Fibroblast of skin of scalp (primary cell): ENCODE measurements at regions not wholly inside any gene's neighbourhood (a gene's known extent, or its start where the extent isn't known, plus 50 kb on each side); places are given as distances from the start of the nearest gene placed in this dataset.
"Not testable (repeated sequence)": the region's sequence is repeated elsewhere in the genome, so short reads cannot be mapped to it uniquely, and the experiment has no call there.

Experiments
- DNase-seq: peaks from one replicate; pipeline ENCODE4 v3.0.0-alpha.2; 2013

DNA sequence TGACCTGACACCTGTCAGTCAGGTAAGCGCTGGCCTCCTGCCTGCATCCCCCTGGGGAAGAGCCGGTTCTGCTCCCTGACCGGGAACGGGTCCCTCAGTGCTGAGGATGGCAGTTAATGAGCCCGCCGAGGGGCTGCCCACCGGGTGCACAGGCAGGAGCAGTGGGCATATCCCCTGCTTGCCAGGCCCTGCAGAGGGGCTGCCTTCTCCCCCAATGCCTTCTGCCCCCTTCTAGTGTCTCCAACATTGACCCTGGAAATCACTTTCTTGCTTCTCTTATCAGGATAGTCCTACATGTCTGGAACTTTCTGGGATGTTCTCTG lies 388.5 kb downstream of the SEC14L1 start:
- no peak for DNase-seq

DNA sequence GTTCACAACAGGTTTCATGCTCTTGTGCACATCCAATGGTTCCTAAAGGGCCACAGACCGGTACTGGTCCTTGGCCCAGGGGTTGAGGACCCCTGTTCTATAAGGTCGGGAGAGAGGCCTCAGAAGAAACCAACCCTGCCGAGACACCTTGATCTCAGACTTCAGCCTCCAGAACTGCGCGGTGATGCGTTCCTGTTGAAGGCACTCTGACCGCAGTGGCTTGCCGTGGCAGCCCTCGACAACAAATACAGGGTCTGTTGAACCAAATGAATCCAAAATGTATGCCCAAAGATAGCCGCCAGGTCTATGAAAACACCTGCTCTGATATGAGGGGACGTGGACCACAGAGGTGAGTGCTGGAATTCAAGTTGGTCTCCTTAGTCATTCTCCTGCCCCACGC lies 389.8 kb downstream of the SEC14L1 start:
- no peak for DNase-seq

DNA sequence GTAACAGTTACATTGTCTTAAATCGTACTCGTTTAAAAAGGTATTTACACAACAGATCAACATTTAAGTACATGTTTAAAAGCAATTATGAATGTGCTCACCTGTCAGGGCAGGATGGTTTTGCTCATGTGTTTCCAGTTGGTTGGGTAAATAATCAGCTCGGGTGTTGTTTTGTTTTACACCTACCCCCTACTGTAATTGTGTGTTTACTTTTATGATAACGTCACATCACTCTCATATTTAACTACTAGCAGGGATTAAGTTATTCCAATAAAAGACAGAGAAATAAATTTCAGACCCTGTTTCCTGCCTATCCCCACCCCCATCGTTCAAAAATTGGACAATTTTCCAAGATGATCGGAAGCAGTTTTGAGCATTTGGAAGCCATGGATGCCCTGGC lies 390.2 kb downstream of the SEC14L1 start:
- no peak for DNase-seq

DNA sequence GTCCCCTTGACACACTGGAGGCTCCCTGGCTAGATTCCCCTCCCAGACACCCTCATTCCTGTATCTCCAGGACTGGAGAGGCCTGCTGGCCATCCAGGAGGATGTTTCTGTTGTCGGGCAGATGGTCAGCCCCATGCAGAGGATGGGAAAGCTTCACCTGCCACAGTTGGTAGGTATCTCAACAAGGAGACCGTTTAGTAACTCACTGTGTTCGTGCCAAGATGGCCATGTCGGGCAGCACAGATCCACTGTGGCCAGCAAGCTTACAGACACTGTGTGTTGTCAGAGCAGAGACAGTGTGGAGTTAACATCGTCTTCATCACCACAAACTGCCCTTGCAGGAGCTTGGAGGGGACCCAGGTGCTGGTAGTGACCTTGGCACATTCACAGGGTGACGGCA lies 390.9 kb downstream of the SEC14L1 start:
- no peak for DNase-seq

DNA sequence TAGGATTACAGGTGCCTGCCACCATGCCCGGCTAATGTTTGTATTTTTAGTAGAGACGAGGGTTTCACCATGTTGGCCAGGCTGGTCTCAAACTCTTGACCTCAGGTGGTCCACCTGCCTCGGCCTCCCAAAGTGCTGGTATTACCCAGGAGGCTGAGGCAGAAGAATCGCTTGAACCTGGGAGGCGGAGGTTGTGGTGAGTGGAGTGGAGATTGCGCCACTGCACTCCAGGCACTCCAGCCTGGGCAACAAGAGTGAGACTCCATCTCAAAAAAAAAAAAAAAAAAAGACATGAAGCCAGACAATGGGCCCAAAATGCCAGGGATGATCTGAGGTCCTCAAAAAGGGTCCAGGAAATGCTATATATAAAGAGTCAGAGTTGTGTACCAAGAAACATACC lies 392.9 kb downstream of the SEC14L1 start:
- DNase-seq, result not testable (repeated sequence)

DNA sequence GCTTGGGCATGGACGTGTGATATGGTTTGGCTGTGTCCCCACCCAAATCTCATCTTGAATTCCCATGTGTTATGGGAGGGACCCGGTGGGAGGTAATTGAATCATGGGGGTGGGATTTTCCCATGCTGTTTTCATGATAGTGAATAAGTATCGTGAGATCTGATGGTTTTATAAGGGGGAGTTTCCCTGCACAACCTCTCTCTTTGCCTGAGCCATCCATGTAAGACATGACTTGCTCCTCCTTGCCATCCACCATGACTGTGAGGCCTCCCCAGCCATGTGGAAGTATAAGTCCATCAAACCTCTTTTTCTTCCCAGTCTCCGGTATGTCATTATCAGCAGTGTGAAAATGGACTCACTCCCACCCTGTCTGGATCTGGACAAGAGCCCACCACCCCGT lies 393.4 kb downstream of the SEC14L1 start:
- no peak for DNase-seq

DNA sequence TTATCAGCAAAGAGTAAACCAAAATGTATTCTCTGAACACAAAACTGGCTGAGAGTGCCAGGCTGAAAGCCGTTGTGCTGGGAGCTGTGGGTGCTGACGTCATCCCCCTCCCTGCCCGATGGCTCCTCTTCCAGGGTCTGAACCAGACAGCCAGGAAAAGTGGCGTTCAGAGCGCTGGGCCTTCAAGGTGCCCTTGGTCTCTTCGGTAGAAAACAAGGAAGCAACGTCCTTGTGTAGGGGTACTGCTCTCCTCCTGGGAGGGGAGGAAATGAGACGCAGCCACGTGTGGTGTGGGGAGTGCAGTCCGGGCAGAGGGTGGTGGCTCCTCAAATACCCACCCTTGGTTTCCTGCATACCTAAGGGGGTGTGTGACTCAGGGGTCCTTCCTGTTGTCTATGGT lies 394.7 kb downstream of the SEC14L1 start:
- no peak for DNase-seq

DNA sequence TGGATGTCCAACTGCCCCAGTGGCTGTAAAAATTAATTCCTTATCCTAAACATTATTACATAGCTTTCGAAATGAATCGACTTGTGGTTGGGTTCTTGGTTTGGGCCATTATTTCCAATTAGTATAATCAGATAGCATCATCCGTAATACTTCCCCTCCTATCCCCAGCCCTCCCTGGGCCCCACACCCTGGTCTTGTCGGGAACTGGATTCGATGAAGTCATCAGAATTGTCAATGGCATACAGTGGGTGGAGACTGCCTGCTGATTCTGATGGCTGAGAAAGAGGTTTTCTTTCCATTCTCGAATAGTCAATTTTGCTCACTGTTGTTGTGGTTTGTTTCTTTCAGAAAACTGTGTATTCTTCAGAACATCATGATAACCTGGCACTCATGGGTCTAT lies 395.1 kb downstream of the SEC14L1 start:
- no peak for DNase-seq

DNA sequence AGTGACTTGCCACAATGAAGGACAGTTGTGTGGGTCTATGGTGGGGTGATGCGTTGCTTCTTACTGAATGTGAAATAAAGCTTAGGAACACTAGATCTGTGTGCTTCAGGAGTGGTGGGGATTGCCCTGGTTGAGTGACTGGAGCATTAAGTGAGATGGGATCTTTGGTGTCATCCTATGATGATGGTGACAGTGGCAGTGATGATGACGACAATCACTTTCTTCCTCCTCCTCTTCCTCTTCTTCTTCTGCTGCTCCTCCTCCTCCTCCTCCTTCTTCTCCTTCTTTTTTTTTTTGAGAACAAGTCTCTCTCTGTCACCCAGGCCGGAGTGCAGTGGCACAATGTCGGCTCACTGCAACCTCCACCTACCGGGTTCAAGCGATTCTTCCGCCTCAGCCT lies 396.8 kb downstream of the SEC14L1 start:
- DNase-seq, result no peak

DNA sequence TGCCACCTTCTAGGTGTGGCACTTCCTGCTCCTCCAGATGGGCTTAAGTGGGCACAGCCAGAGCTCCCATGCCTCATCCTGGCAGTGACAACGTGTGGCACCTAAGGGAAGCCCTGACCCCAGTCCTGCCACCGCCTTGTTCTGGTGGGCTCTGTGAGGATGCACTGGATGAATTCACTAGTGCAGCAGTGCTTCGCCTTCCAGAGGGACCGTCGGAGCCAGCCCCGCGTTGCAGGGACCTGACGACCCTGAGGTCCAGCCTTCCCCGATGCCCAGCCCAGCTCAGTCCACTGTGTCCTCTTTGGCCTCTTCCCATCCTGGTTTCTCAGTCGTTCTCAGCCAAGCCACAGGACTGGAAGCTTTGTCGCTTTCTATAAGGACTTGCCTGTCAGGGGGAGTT lies 399.8 kb downstream of the SEC14L1 start:
- DNase-seq, result no peak

DNA sequence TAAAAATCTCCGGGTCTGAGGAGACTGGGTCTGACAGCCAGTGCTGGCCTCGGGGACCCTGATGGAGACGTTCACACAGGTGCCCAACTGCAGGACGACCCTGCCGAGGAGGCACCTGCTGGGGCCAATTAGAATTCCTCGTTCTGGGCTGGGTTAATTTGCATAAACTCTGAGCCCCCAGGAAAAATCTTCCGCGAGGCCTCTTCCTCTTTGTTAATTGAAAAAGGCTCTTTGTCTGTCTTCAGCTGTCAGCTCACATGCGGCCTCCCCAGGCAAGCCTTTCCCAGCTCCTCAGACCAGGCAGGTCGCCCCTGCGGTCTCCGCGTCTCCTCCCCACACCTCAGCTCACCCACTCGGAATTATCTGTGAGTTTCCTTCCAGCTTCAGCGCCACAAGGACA lies 400.2 kb downstream of the SEC14L1 start:
- no peak for DNase-seq

DNA sequence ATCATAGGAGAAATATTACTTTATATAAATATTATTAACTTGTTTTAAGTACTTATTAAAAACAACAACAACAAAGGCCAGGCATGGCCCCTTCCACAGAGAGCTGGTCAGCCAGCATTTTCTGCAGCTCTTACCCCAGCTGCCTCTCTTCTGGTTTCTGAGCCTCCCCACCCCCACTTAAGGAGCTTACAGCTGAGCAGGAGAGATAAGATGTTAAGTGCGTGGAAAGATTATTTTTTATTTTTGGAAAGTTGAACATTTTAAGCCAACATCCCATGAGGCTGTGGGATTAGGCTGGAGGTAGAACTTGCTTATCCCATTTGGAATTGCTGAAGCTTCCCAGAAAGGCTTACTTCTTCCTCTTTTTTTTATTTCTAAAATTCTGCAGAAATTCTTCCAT lies 401.2 kb downstream of the SEC14L1 start:
- DNase-seq, result no peak

DNA sequence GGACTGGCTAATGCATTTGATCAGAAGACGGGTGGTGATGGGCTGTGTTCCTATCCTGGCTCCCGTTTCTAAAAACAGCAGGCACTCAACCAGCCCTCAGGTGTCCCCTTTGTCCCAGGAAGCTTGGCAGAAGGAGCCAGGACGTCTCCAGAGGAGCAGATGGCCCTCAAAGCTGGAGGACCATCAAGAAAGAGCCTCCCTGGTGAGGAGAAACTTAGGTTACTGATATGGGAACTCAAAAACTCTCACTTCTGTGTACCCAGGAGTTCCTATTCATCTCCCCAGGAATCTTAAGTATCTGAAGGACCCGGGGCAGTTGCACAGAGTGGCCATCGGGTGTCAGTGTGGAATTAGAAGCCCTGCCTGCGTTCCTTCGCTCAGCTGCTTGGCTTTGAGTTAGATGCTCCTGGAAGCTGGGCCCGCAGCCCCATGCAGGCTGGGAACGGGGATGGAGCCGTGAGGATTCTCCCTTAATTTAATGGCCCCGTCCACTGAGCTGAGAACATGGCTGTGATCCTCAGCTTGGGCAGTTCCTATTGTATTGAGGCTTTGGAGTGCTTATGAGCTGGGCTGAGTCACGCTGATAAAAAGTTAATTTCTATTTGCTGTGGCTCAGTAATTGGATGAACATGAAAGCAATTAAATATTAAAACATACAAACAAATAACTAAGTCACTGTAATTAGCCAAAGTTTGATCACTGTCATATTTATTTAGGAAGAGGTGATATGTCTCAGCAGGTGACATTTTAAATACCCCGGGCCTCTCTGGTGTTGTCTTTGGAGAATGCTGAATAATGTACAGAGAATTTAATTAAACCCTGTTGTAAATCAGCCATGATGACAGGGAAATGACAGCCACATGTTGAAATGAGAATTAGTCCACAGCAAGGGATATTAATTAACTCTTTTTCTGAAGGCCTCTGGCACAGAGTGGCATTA lies 402.1 kb downstream of the SEC14L1 start:
- DNase-seq, result peak; percentile 85

DNA sequence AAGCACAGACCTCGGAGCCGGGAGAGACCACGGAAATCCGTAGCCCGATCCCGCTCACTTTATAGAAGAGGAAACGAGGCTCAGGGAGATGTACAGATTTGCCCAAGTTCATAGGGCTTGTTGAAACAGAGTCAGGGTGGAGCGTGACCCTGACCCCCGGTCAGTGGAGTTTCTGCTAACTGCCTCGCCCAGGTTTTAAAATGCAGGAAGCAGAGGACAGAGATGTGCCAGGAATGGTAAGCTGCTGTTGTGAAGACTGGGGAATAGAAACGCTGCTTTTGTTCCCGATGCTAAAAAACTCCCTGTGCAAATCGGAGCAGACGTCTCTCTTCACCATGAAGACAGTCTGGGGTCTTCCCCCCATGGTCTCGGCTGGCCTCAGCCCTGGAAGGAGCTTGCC lies 403.0 kb downstream of the SEC14L1 start:
- DNase-seq, result no peak

DNA sequence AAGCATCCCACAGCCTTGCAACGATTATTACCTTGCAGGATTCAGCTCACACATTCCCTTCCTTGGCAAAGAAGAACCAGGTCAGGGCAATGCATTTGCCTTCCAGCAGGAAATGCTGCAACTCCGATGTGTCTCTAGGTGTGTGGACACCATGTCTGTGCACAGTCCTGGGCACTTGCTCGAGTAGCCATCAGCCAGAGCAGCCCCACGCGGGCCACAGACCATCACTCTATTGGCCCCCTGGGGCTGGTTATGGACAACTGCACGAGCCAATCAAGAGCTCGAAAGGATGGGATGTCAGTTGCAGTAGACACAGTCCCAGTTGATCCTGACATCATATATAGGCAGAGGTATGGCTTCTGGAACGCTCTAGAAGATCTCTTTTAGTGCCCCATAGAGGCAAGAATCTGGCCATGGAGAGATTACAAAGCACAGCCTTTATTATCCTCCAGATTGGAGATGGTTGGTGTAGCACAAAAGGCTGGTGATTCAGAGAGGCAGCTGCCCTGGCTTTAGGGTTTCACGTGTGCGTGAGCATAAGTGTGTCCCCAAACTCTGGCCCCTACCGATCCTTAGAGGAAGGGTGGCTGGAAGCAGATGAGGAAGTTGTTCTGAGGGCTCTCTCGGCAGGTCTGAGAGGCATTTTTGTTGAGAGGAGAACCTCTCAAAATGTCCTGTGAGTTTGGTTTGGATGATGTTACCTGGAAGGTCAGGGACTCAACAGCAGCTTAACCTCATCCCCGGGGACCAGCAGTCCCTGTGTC lies 403.8 kb downstream of the SEC14L1 start:
- DNase-seq, result no peak

DNA sequence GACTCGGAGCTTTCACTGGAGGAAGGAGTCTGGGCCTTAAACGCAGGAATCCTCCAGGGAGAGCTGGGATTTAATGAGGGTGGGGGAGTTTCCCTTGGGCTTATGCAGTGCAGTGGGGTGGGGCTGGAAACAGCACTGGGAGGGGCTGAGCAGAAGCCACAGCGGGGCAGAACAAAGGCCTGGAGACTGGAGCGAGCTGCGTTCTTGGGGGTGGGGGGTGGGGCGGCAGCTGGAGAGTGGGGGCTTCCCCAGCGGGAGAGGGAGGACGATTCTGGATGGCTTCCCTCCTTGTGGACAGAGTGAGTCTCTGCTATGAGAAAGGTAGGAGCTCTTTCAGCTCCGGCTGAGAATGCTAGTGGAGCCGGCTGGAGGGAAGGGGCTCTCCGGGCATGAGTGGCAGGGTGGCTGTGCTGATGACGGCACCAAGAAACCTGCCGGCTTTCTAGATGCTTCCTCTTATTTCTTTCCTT lies 406.0 kb downstream of the SEC14L1 start:
- no peak for DNase-seq

DNA sequence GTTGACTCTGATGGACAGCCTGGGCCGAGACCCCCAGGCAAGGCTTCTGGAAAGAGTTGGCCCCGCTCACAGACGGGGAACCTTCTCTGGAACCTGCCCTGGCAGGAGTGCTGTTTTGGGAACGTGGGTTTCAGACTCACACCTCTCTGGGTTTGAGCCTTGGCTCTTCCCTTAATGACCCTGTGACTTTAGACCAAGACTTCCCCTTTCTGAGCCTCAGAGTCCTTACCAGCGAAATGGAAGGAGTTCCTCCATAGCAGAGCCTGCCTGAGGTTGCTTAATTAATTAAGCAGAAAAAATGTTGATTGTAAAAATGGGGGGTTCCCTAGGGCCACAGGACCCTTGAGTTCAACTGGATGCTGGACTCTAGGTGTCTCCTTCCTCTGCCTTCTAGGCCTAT lies 408.2 kb downstream of the SEC14L1 start:
- DNase-seq, result no peak

DNA sequence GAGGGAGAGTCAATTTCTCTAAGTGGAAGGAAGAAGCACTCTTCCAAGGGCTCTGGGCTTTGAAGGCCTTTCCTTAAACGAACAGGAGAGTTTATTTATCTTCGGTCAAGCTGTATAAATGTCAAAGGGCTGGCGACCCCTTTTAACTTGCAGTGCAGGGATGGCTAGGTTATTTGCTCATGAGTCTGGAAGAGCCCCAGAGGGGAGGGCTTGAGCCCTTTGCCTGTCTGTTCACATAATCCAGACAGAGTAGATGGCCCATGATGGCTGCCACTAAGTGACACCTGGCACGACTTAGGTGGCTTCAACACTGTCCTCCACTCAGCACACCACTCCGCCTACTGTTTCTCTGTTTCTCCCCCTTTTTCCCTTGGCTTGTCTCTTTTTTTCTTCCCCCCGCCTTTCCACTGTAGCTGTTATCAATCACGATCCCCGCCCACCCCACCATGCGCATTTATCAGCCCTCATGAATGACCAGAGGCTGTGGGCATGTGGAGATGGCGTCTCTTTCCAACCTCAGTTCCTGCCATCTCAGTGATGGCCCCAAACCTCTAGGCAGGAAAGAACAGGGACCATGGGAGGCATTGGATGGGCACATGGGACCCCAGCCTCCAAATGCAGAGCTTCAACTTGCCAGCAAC lies 408.7 kb upstream of the TNRC6C start:
- no peak for DNase-seq

DNA sequence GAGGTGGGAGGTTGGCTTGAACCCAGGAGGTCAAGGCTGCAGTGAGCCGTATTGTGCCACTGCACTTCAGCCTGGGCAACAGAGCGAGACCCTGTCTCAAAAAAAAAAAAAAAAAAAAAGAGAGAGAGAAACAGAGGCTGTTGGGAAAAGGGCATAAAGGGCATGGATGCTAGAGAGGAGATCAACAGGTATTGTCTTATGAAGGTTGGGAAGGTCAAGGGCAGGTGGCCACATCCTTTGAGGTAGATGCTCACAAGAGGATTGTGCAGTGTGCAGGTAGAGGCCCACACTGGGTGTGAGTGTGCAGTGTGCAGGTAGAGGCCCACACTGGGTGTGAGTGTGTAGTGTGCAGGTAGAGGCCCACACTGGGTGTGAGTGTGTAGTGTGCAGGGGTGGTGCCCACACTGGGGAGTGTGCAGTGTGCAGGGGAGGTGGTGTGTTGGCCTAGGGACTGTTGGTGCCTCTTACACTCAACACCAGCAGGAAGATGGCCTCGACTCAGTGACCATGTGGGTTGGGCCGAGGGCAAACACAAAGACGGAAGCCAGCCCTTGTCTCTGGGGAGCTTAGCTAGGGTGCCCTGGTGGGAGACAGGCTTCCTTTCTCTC lies 404.9 kb upstream of the TNRC6C start:
- no peak for DNase-seq

DNA sequence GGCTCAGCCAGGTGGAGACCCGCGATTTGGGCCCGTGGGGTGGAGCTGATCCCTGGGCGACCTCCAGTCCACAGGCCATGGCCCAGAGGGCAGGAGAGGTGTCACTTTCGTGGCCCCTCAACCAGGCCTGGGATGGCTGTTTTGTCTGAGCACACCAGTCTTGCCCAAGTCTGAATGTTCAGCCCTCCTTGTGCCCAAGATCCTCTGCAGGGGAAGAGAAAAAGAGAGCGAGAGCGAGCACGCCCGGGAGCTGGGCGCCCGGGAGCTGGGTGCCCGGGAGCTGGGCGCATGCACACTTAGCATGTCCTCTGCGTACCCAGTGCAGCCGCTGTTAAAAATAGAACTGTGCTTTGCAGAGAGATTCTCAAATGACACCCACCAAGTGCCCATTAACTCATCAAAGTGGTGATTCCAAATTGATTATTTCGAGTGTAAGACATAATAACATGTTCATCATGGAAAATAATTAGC lies 403.3 kb upstream of the TNRC6C start:
- no peak for DNase-seq

DNA sequence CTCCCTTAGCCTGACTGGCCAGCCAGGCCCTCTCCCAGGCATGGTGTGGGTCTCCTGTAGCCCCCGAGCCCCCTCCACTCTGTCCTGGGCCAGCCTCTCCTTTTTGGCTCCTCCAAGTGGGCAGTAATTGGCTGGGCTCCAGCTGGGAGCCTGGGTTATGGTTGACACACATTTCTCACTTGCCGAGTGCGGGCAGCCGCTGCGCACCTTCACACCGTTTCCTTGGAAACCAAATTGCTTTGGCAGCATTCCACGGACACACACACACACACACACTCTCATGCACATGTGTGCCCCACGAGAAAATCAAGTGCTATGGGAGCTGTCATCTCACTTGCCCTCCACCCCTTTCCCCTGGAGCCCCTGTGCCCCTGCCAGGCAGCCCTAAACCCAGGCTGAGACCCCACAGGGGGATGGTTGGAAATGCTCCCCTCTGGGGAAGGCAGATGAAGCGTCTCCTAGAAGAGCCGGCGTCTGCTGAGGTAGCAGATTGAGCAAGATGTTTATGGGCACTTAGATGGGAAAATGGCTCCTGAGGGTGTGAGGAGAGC lies 402.7 kb upstream of the TNRC6C start:
- DNase-seq, result no peak

DNA sequence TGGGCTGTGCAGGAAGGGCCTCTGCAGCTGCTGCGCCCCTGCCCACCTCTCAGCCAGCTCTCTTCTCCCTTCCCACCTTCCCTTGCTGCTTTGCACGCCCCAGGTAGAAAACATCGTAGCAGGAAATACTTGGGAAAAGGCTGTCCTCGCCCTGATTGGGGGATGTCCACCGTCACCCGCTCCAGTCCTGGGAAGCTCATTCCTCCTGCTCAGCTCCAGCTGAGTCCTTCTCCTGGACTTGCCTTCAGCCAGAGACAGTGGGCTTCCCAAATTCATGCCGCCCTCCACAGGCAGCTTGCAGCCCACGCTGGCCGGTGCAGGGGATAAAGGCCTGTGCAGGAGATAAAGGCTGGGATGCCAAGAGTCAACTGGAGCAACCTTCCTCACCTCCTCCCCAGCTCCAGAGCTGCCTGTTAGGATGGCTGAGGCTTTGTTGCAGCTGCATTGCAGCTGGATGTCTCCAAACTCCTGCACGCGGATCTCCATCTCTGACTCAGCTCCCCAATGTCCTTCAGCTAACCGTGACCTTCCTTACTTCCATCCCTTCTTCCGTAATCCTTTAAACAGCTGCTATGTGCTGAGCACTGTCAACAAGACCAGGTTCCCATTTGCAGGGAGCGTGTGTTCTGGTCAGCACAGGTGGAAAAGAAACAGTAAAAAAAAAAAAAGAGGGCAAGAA lies 402.0 kb upstream of the TNRC6C start:
- no peak for DNase-seq
